GM18508 (cell line): ENCODE measurements at regions not wholly inside any gene's neighbourhood (a gene's known extent, or its start where the extent isn't known, plus 50 kb on each side); places are given as distances from the start of the nearest gene placed in this dataset.
"Not testable (repeated sequence)": the region's sequence is repeated elsewhere in the genome, so short reads cannot be mapped to it uniquely, and the experiment has no call there.

Source experiments
- ATAC-seq: cut with Tn5 transposase; IDR thresholded peaks from one replicate; pipeline ENCODE4 v1.9.1; 2021; ENCODE audit warnings: moderate number of reproducible peaks; ENCODE audit not compliant: insufficient read depth, unreplicated experiment

- not testable (repeated sequence) for ATAC-seq
These were observed 84.7 kb downstream of the OR2B2 start for GRCh38 chr6:27827477-27827876.

GRCh38 chr6:27826612-27826985 is 85.6 kb downstream of the OR2B2 start:
- not testable (repeated sequence) for ATAC-seq

GRCh38 chr6:27825848-27826611 is 86.2 kb downstream of the OR2B2 start:
- not testable (repeated sequence) for ATAC-seq

- ATAC-seq: no peak
These were observed 87.0 kb downstream of the OR2B2 start for GRCh38 chr6:27825025-27825793.

- ATAC-seq: not testable (repeated sequence)
These were observed 87.8 kb downstream of the OR2B2 start for GRCh38 chr6:27824211-27825024.

GRCh38 chr6:27823714-27824210 is 88.4 kb downstream of the OR2B2 start:
- ATAC-seq: not testable (repeated sequence)

- no peak for ATAC-seq
These were observed 95.3 kb downstream of the OR2B2 start for GRCh38 chr6:27816906-27817305.

- peak; percentile 32 for ATAC-seq
These were observed 97.4 kb downstream of the OR2B2 start for GRCh38 chr6:27814665-27815424.

- not testable (repeated sequence) for ATAC-seq
These were observed 97.9 kb downstream of the OR2B2 start for GRCh38 chr6:27814415-27814664.

- no peak for ATAC-seq
These were observed 99.2 kb downstream of the OR2B2 start for GRCh38 chr6:27812805-27813492.

- ATAC-seq: no peak
These were observed 100.0 kb downstream of the OR2B2 start for GRCh38 chr6:27812078-27812804.

- ATAC-seq: no peak
These were observed 100.8 kb downstream of the OR2B2 start for GRCh38 chr6:27811451-27811772.

- no peak for ATAC-seq
These were observed 101.3 kb downstream of the OR2B2 start for GRCh38 chr6:27810768-27811450.

- ATAC-seq: peak; percentile 35
These were observed 102.0 kb downstream of the OR2B2 start for GRCh38 chr6:27809939-27810767.

- no peak for ATAC-seq
These were observed 102.9 kb downstream of the OR2B2 start for GRCh38 chr6:27809067-27809938.

- ATAC-seq: not testable (repeated sequence)
These were observed 103.7 kb downstream of the OR2B2 start for GRCh38 chr6:27808242-27809066.
